GM13976 (cell line): ENCODE measurements at regions not wholly inside any gene's neighbourhood (a gene's known extent, or its start where the extent isn't known, plus 50 kb on each side); places are given as distances from the start of the nearest gene placed in this dataset.
"Not testable (repeated sequence)": the region's sequence is repeated elsewhere in the genome, so short reads cannot be mapped to it uniquely, and the experiment has no call there.

Experiments used
- DNase-seq: peaks from one replicate; pipeline ENCODE4 v3.0.0; 2012; ENCODE audit warnings: low spot score
- in situ Hi-C: fragments of 300-500 bp; cut with MboI; formaldehyde crosslinking; loops from one replicate; pipeline ENCODE4 v1.12.0; 2022; ENCODE audit warnings: low sequenced_read_pairs, mixed read lengths, inconsistent platforms; ENCODE audit not compliant: unreplicated experiment
- TF ChIP-seq, protein P1 (sequence below): IDR thresholded peaks from 2 replicates; pipeline ENCODE4 v1.5.1; 2012; ENCODE audit warnings: borderline replicate concordance, mild to moderate bottlenecking; ENCODE audit not compliant: insufficient read depth; ENCODE audit errors: extremely low read depth, missing control alignments, control extremely low read depth

DNA sequence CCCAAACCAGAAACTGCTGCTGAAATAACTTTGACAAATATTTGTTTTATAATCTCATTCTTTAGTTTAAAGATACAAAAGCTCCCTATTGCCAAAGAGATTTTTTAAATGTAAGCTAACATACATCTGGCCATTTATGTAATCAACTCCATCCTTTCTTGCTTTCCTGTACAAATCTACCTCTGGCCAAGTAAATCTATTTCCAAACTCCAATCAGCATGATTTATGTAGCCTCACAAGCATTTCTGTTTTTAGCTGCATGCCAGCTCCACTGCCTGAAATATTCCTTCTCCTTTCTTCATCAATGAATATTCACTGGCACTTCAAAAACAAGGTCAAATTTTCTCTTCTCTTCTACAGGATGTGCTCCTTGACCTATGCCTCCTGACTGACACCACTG, 80.0 kb downstream of the SHOX2 start:
- TF ChIP-seq, protein P1, sequence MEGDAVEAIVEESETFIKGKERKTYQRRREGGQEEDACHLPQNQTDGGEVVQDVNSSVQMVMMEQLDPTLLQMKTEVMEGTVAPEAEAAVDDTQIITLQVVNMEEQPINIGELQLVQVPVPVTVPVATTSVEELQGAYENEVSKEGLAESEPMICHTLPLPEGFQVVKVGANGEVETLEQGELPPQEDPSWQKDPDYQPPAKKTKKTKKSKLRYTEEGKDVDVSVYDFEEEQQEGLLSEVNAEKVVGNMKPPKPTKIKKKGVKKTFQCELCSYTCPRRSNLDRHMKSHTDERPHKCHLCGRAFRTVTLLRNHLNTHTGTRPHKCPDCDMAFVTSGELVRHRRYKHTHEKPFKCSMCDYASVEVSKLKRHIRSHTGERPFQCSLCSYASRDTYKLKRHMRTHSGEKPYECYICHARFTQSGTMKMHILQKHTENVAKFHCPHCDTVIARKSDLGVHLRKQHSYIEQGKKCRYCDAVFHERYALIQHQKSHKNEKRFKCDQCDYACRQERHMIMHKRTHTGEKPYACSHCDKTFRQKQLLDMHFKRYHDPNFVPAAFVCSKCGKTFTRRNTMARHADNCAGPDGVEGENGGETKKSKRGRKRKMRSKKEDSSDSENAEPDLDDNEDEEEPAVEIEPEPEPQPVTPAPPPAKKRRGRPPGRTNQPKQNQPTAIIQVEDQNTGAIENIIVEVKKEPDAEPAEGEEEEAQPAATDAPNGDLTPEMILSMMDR: no peak
- no peak for DNase-seq
- in situ Hi-C loops: no loop called here

DNA sequence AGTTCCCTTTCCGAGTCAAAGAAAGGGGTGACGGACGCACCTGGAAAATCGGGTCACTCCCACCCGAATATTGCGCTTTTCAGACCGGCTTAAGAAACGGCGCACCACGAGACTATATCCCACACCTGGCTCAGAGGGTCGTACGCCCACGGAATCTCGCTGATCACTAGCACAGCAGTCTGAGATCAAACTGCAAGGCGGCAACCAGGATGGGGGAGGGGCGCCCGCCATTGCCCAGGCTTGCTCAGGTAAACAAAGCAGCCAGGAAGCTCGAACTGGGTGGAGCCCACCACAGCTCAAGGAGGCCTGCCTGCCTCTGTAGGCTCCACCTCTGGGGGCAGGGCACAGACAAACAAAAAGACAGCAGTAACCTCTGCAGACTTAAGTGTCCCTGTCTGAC, 86.3 kb downstream of the SHOX2 start:
- in situ Hi-C loops, DNase-seq: not testable (repeated sequence)

DNA sequence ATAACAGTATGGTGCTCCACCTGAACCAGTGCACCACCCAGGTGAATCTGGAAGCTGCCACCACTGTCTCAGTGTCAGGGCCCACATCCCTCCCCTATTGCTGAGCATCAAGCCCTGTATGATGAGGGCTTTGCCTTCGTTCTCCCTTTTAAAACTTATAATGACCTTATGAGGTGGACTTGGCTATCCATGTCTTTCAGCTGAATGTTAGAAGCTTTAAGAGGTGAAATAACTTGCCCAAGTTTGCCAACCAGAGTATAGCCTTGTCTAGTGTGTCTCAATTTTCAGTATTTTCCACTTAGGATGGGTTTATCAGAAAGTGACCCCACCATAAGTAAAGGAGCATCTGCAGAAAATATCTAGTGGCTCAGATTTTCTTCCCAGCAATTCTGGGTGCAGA, 87.8 kb downstream of the SHOX2 start:
- no peak for DNase-seq
- in situ Hi-C loops: no loop called here
- TF ChIP-seq, protein P1: no peak

DNA sequence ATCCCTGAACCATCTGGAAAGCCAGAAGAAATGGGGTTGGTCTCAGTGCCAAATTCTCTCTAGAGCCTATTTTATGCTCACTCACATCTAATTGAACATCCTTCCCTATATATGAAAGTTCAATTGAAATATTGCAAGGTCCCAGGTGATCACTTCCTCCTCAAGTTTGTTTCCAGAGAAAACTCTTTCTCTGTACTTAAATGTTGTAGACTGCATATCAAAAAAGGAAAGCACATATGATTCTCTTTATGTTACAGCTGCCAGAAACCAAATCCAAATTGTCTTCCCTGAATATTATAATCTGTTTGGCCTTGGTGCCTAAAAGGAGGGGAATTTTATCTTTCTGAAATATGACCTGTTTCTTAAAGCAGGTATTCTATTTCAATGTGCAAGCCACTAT, 93.3 kb downstream of the SHOX2 start:
- in situ Hi-C loops: no loop called here
- TF ChIP-seq, protein P1: no peak
- no peak for DNase-seq

DNA sequence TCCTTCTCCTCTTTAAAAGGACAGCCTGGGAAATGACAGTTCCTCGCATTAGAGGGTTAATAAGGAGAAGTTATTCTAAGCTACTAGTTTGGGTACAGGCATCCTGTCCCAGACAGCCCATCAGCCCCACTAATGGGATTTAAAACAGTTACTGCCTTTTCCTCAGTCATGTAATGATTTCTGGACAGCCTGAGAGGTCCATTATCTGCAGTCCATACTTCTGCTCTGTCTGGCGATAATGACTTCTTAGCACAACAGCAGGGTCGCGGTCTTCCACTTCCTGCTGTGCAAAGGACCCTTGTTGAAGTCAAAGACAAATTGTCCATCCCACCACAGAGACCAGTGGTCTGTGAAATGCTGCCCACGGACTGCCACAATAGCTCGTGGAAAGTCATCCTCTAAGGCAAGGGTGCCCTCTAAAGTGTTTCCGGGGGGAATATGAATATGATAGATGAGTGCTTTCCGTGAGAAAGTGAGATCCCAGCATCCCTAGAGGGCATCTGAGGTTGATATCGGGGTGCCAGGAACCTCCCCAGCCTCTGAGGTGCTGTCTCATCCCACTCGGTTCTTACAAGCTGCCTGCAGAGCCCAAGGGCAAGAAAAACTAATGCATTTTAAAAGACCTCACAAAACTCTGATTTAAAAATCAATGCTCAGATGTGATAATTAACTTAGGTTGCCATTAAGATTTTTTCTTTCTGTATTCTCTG, 100.7 kb downstream of the SHOX2 start:
- in situ Hi-C loops: no loop called here
- DNase-seq: no peak
- TF ChIP-seq, protein P1: no peak

DNA sequence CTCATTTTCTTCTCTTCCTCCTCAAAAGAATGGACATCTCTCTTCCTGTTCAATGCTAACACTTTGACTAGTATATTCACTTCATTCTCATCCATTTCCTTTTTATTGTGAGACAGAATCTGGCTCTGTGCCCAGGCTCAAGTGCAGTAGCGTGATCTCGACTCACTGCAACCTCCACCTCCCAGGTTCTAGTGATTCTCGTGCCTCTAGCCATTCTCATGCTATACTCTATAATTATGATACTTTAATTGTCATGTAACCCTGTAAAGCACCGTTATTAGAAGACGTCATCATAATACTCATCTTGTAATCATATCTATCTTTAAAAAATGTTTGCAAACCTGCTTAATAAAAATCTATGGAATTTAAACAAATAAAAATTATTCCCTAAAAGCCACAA, 107.0 kb downstream of the SHOX2 start:
- TF ChIP-seq, protein P1: no peak
- in situ Hi-C loops: no loop called here
- DNase-seq: no peak

DNA sequence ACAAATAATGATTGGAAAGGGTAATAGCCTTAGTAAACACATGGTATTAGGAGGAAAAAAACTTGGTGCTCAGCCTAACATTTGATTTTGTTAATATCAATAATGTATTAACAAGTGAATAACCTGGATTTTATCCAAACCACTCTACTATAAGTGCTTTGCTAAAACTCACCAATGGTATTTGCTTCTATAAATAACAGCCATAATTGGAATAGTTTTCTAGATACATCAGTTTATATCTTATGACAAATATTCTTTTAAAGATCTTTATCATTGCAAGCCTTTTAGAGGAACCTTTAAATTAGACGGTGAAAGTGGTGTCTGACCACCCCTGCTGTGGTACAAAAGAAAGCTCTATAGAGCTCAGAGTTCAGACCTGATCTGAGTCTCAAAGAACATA, 123.9 kb downstream of the SHOX2 start:
- DNase-seq: no peak
- TF ChIP-seq, protein P1: no peak
- in situ Hi-C loops: no loop called here
